ENCODE measurements at regions not wholly inside any gene's neighbourhood (a gene's known extent, or its start where the extent isn't known, plus 50 kb on each side); places are given as distances from the start of the nearest gene placed in this dataset.
A peak's percentile ranks its signal among the peaks of the same experiment; 100 is the strongest.

DNA sequence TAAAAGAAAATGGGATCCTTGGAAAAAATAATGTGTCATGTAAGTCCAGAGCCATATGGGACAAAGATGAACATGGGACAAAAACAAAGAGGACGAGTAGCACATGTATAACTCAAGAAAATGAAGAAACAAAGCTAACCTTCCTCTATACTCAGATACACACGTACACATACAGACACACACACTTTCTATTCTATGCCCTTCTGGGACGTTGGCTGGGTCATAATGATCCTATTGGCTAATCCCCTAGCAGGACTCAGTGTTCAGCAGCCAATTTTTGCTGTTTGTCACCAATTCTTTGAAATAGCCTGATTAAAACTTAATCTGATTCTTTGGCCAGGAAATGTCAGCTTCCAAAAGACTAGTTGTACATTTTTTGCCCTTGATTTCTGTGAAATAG lies 189.4 kb upstream of the FOXG1 start:
- Histone ChIP-seq H2AFZ (ENCODE audit: control insufficient read depth, low read length) (peak overlapping the region; percentile 36), H3K9me1 (ENCODE audit: control insufficient read depth, extremely low read depth, insufficient read depth, low read length) (no peaks in the 10 kb centered on the region), H3K27me3 (ENCODE audit: control insufficient read depth, extremely low read depth, insufficient read depth, low read length) (no peaks in the 10 kb centered on the region), H3K4me2 (ENCODE audit: control insufficient read depth, extremely low read depth, insufficient read depth, low read depth, low read length) (no peak overlapping the region), H3K9ac (ENCODE audit: control insufficient read depth, extremely low read depth, insufficient read depth, low read length) (no peak overlapping the region), H3K4me3 (ENCODE audit: control insufficient read depth in 2 of 3, extremely low read depth in 1 of 3, insufficient read depth in 2 of 3, low read depth in 1 of 3, low read length in 3 of 3) (no peak overlapping the region), H3K9me3 (ENCODE audit: control insufficient read depth, low read depth, low read length) (no peaks in the 10 kb centered on the region), H3K4me1 (ENCODE audit: control insufficient read depth, extremely low read depth, insufficient read depth, low read length) (no peaks in the 10 kb centered on the region), H4K20me1 (ENCODE audit: control insufficient read depth, extremely low read depth, insufficient read depth, low read length) (no peaks in the 10 kb centered on the region), H3K79me2 (ENCODE audit: control insufficient read depth, insufficient read depth, low read length) (no peaks in the 10 kb centered on the region), H3K36me3 (ENCODE audit: control insufficient read depth in 2 of 2, extremely low read depth in 1 of 2, insufficient read depth in 2 of 2, low read length in 2 of 2) (no peaks in the 10 kb centered on the region), H3K27ac (ENCODE audit: control insufficient read depth, insufficient read depth, low read length) (no peak overlapping the region)
- dilution Hi-C loops (cut with MboI; ENCODE audit: extremely low pct_ligation_motif_present, low sequenced_read_pairs): no loop called here
- TF ChIP-seq, protein P1, sequence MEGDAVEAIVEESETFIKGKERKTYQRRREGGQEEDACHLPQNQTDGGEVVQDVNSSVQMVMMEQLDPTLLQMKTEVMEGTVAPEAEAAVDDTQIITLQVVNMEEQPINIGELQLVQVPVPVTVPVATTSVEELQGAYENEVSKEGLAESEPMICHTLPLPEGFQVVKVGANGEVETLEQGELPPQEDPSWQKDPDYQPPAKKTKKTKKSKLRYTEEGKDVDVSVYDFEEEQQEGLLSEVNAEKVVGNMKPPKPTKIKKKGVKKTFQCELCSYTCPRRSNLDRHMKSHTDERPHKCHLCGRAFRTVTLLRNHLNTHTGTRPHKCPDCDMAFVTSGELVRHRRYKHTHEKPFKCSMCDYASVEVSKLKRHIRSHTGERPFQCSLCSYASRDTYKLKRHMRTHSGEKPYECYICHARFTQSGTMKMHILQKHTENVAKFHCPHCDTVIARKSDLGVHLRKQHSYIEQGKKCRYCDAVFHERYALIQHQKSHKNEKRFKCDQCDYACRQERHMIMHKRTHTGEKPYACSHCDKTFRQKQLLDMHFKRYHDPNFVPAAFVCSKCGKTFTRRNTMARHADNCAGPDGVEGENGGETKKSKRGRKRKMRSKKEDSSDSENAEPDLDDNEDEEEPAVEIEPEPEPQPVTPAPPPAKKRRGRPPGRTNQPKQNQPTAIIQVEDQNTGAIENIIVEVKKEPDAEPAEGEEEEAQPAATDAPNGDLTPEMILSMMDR (optimal IDR thresholded peaks at IDR 0.05 in 1 of 3, IDR thresholded peaks at IDR 0.05 in 1 of 3, conservative IDR thresholded peaks at IDR 0.05 in 1 of 3; ENCODE audit: extremely low read depth in 1 of 3, insufficient read depth in 2 of 3, low read length in 3 of 3): no peak
- no peak for TF ChIP-seq EZH2 (IDR thresholded peaks at IDR 0.05; ENCODE audit: low read length)
- DNase-seq (ENCODE audit: low read depth, low spot score) (no peak), FAIRE-seq (no peak)

GRCh38 chr14:28577711-28578131 lies 188.9 kb upstream of the FOXG1 start:
- H3K4me2 ChIP-seq (ENCODE audit: control insufficient read depth, extremely low read depth, insufficient read depth, low read depth, low read length): peak overlapping the region; percentile 54

More at GRCh38 chr14:28577711-28578131, 188.9 kb upstream of the FOXG1 start:
- DNase-seq (ENCODE audit: low read depth, low spot score) (no peak), FAIRE-seq (no peak)
- Histone ChIP-seq H3K27me3 (ENCODE audit: control insufficient read depth, extremely low read depth, insufficient read depth, low read length) (no peaks in the 10 kb centered on the region), H3K4me1 (ENCODE audit: control insufficient read depth, extremely low read depth, insufficient read depth, low read length) (no peaks in the 10 kb centered on the region), H3K27ac (ENCODE audit: control insufficient read depth, insufficient read depth, low read length) (no peak overlapping the region), H3K36me3 (ENCODE audit: control insufficient read depth in 2 of 2, extremely low read depth in 1 of 2, insufficient read depth in 2 of 2, low read length in 2 of 2) (no peaks in the 10 kb centered on the region), H3K9me1 (ENCODE audit: control insufficient read depth, extremely low read depth, insufficient read depth, low read length) (no peaks in the 10 kb centered on the region), H3K9ac (ENCODE audit: control insufficient read depth, extremely low read depth, insufficient read depth, low read length) (no peak overlapping the region), H3K9me3 (ENCODE audit: control insufficient read depth, low read depth, low read length) (no peaks in the 10 kb centered on the region), H3K79me2 (ENCODE audit: control insufficient read depth, insufficient read depth, low read length) (no peaks in the 10 kb centered on the region), H4K20me1 (ENCODE audit: control insufficient read depth, extremely low read depth, insufficient read depth, low read length) (no peaks in the 10 kb centered on the region), H3K4me3 (ENCODE audit: control insufficient read depth in 2 of 3, extremely low read depth in 1 of 3, insufficient read depth in 2 of 3, low read depth in 1 of 3, low read length in 3 of 3) (peak overlapping the region in 1 of 3 experiments; percentile 18), H2AFZ (ENCODE audit: control insufficient read depth, low read length) (peak overlapping the region; percentile 40)
- no peak for TF ChIP-seq EZH2 (IDR thresholded peaks at IDR 0.05; ENCODE audit: low read length)
- TF ChIP-seq, protein P1 (optimal IDR thresholded peaks at IDR 0.05 in 1 of 3, IDR thresholded peaks at IDR 0.05 in 1 of 3, conservative IDR thresholded peaks at IDR 0.05 in 1 of 3; ENCODE audit: extremely low read depth in 1 of 3, insufficient read depth in 2 of 3, low read length in 3 of 3): no peak
- dilution Hi-C loops (cut with MboI; ENCODE audit: extremely low pct_ligation_motif_present, low sequenced_read_pairs): no loop called here

All from keratinocyte (primary cell).